Neuronal stem cell (in vitro differentiated cells): ENCODE measurements at regions not wholly inside any gene's neighbourhood (a gene's known extent, or its start where the extent isn't known, plus 50 kb on each side); places are given as distances from the start of the nearest gene placed in this dataset.
A peak's percentile ranks its signal among the peaks of the same experiment; 100 is the strongest.

Experiments used
- DNase-seq: peaks from one replicate; pipeline ENCODE4 v3.0.0-alpha.2; 2013; ENCODE audit warnings: low spot score
- H2AFZ ChIP-seq: one replicate; pipeline ENCODE4 v1.6.1; 2013; ENCODE audit warnings: mild to moderate bottlenecking, low read length, inconsistent platforms
- H2AK5ac ChIP-seq: 2 replicates; pipeline ENCODE4 v1.6.1; 2013; ENCODE audit warnings: low read depth, mild to moderate bottlenecking, inconsistent platforms, low read length, moderate library complexity, mixed read lengths
- H2BK120ac ChIP-seq: 2 replicates; pipeline ENCODE4 v1.6.1; 2013; ENCODE audit warnings: low read depth, mild to moderate bottlenecking, inconsistent platforms, low read length, moderate library complexity, mixed read lengths
- H2BK12ac ChIP-seq: one replicate; pipeline ENCODE4 v1.6.1; 2013; ENCODE audit warnings: low read length, inconsistent platforms
- H2BK15ac ChIP-seq: 2 replicates; pipeline ENCODE4 v1.6.1; 2013; ENCODE audit warnings: mild to moderate bottlenecking, low read length, inconsistent platforms, mixed read lengths
- H2BK5ac ChIP-seq: one replicate; pipeline ENCODE4 v1.6.1; 2013; ENCODE audit warnings: inconsistent platforms, mild to moderate bottlenecking, low read length, moderate library complexity
- H3K14ac ChIP-seq: one replicate; pipeline ENCODE4 v1.6.1; 2013; ENCODE audit warnings: low read length, inconsistent platforms
- H3K18ac ChIP-seq: 2 replicates; pipeline ENCODE4 v1.6.1; 2013; ENCODE audit warnings: low read length, inconsistent platforms
- H3K23ac ChIP-seq: 2 replicates; pipeline ENCODE4 v1.6.1; 2013; ENCODE audit warnings: low read depth, mild to moderate bottlenecking, mixed read lengths, low read length, inconsistent platforms; ENCODE audit not compliant: poor library complexity
- H3K27ac ChIP-seq: replicated peaks from 3 replicates; pipeline ENCODE4 v1.5.1; 2013; ENCODE audit warnings: low read length, inconsistent platforms
- H3K27me3 ChIP-seq, 3 experiments: 2 replicates each; pipeline ENCODE4 v1.6.1; 2013; ENCODE audit warnings: low read length in 3 of 3, mild to moderate bottlenecking in 2 of 3, inconsistent platforms in 1 of 3, low read depth in 1 of 3, mixed read lengths in 1 of 3, moderate library complexity in 1 of 3; ENCODE audit not compliant: control insufficient read depth in 3 of 3, insufficient read depth in 3 of 3
- H3K36me3 ChIP-seq, 2 donors: replicated peaks in 1 of 2; 2 replicates each; pipeline ENCODE4 v1.6.1; 2013; ENCODE audit warnings: low read length in 2 of 2; ENCODE audit not compliant: control insufficient read depth in 2 of 2, insufficient read depth in 2 of 2
- H3K4ac ChIP-seq: 2 replicates; pipeline ENCODE4 v1.6.1; 2013; ENCODE audit warnings: inconsistent platforms, mild to moderate bottlenecking, low read length, moderate library complexity
- H3K4me1 ChIP-seq, 2 donors: 1 replicate in 1 of 2; 2 replicates in 1 of 2; pipeline ENCODE4 v1.6.1; 2013; ENCODE audit warnings: low read length in 2 of 2, low read depth in 1 of 2; ENCODE audit not compliant: control insufficient read depth in 2 of 2, insufficient read depth in 1 of 2
- H3K4me2 ChIP-seq: one replicate; pipeline ENCODE4 v1.6.1; 2013; ENCODE audit warnings: mild to moderate bottlenecking, low read length, inconsistent platforms; ENCODE audit not compliant: insufficient read depth, poor library complexity, severe bottlenecking
- H3K4me3 ChIP-seq, 2 donors: 2 replicates each; pipeline ENCODE4 v1.5.1; 2013; ENCODE audit warnings: low read length in 2 of 2, mild to moderate bottlenecking in 2 of 2, inconsistent platforms in 1 of 2, moderate library complexity in 1 of 2
- H3K79me1 ChIP-seq: one replicate; pipeline ENCODE4 v1.6.1; 2013; ENCODE audit warnings: low read depth, mild to moderate bottlenecking, inconsistent platforms, low read length, moderate library complexity
- H3K9ac ChIP-seq: one replicate; pipeline ENCODE4 v1.6.1; 2013; ENCODE audit warnings: mild to moderate bottlenecking, low read depth, low read length, inconsistent platforms; ENCODE audit not compliant: poor library complexity
- H3K9me3 ChIP-seq, 2 donors: replicated peaks in 1 of 2; 2 replicates each; pipeline versions ENCODE3 to v1.6.1; 2013; ENCODE audit warnings: low read length in 2 of 2, mild to moderate bottlenecking in 2 of 2, inconsistent platforms in 1 of 2, low read depth in 1 of 2, mixed read lengths in 1 of 2, moderate library complexity in 1 of 2; ENCODE audit not compliant: control insufficient read depth in 2 of 2, insufficient read depth in 1 of 2
- H4K8ac ChIP-seq: one replicate; pipeline ENCODE4 v1.6.1; 2013; ENCODE audit warnings: low read depth, mild to moderate bottlenecking, inconsistent platforms, low read length, moderate library complexity
- H4K91ac ChIP-seq: one replicate; pipeline ENCODE4 v1.6.1; 2013; ENCODE audit warnings: low read length, low read depth, mild to moderate bottlenecking, inconsistent platforms; ENCODE audit not compliant: poor library complexity
- WGBS, 2 donors: extraction: QIAGEN DNeasy Blood & Tissue Kit; methylation state at CpG; one replicate each; pipeline ENCODE4 v1.1.7; 2013; ENCODE audit warnings: missing lambda C conversion rate in 2 of 2, mixed read lengths in 1 of 2; ENCODE audit not compliant: insufficient read length in 2 of 2, insufficient replicate concordance in 1 of 2; ENCODE audit errors: extremely low coverage in 2 of 2; 5-methylcytosine and 5-hydroxymethylcytosine counted together

- Histone ChIP-seq H2BK12ac (no peak overlapping the region), H3K27me3 (no peaks in the 10 kb centered on the region), H3K4me1 (peaks cover 10 to 11% of the 10 kb centered on the region in 2 donors), H3K9me3 (no peaks in the 10 kb centered on the region), H3K27ac (peak overlapping the region; percentile 78), H3K18ac (peak overlapping the region; percentile 73), H3K79me1 (no peaks in the 10 kb centered on the region), H2BK5ac (no peak overlapping the region), H3K36me3 (no peaks in the 10 kb centered on the region), H3K4me3 (no peak overlapping the region), H3K4ac (no peak overlapping the region), H2BK120ac (no peak overlapping the region), H2BK15ac (no peak overlapping the region), H2AK5ac (no peak overlapping the region), H3K23ac (no peak overlapping the region), H2AFZ (peak overlapping the region; percentile 13), H3K14ac (no peak overlapping the region), H3K9ac (no peak overlapping the region), H4K8ac (no peak overlapping the region), H4K91ac (no peak overlapping the region), H3K4me2 (no peak overlapping the region)
- DNase-seq = peak; percentile 52
- no CpG with 5 or more reads among the region's 12 CpGs for WGBS, 2 donors
Observed at GRCh38 chr21:38171723-38172344, 85.0 kb upstream of the KCNJ15 start.

GRCh38 chr21:38173276-38174035 lies 83.3 kb upstream of the KCNJ15 start:
- DNase-seq = no peak
- WGBS, 2 donors = no CpG with 5 or more reads among the region's 3 CpGs
- H3K27me3 ChIP-seq = no peaks in the 10 kb centered on the region

DNA sequence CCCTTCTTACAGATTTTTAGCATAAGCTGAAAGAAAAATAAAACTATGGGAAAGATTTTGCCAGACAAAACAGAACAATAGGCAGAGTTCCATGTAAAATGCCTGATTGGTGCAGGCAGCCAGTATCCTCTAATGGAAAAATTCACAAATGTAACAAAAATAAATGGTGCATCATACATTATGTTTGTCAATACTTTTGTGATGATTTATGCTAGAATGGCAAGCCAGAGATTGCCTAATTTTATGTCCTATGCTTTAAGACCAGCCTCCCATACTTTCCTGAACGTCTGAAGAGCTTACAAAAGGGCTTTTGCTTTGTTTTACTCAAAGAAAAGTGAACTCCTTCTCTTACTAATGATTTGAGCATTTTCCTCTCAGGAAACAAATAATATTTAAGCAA lies 81.5 kb upstream of the KCNJ15 start:
- H2BK12ac ChIP-seq = no peak overlapping the region
- H2BK120ac ChIP-seq = no peak overlapping the region
- DNase-seq = no peak
- H3K79me1 ChIP-seq = no peaks in the 10 kb centered on the region
- no peak overlapping the region for H2AK5ac ChIP-seq
- no peak overlapping the region for H2AFZ ChIP-seq
- no peaks in the 10 kb centered on the region for H3K27me3 ChIP-seq
- WGBS, 2 donors = no CpG with 5 or more reads among the region's 1 CpG
- no peak overlapping the region for H3K18ac ChIP-seq
- no peak overlapping the region for H3K4me2 ChIP-seq
- peaks cover 10% of the 10 kb centered on the region in 2 donors for H3K4me1 ChIP-seq
- peaks cover 0 to 2% of the 10 kb centered on the region in 2 donors for H3K9me3 ChIP-seq
- no peak overlapping the region for H3K23ac ChIP-seq
- H3K14ac ChIP-seq = no peak overlapping the region
- no peak overlapping the region for H2BK15ac ChIP-seq
- no peak overlapping the region for H4K8ac ChIP-seq
- H3K9ac ChIP-seq = no peak overlapping the region
- H3K4me3 ChIP-seq = no peak overlapping the region
- H3K27ac ChIP-seq = no peak overlapping the region
- no peaks in the 10 kb centered on the region for H3K36me3 ChIP-seq
- H4K91ac ChIP-seq = no peak overlapping the region
- no peak overlapping the region for H2BK5ac ChIP-seq
- H3K4ac ChIP-seq = no peak overlapping the region

More at GRCh38 chr21:38173276-38174035, 83.3 kb upstream of the KCNJ15 start:
- no peak overlapping the region for H4K8ac ChIP-seq
- no peak overlapping the region for H2BK12ac ChIP-seq
- H2BK15ac ChIP-seq = no peak overlapping the region
- H2BK5ac ChIP-seq = no peak overlapping the region
- H3K18ac ChIP-seq = no peak overlapping the region
- H3K9me3 ChIP-seq = no peaks in the 10 kb centered on the region
- no peak overlapping the region for H3K4me2 ChIP-seq
- no peaks in the 10 kb centered on the region for H3K79me1 ChIP-seq
- H3K9ac ChIP-seq = no peak overlapping the region
- peaks cover 10% of the 10 kb centered on the region in 2 donors for H3K4me1 ChIP-seq
- H3K36me3 ChIP-seq = no peaks in the 10 kb centered on the region
- H3K4ac ChIP-seq = no peak overlapping the region
- H2AFZ ChIP-seq = no peak overlapping the region
- H3K14ac ChIP-seq = no peak overlapping the region
- no peak overlapping the region for H3K23ac ChIP-seq
- H3K4me3 ChIP-seq = no peak overlapping the region
- no peak overlapping the region for H4K91ac ChIP-seq
- no peak overlapping the region for H2AK5ac ChIP-seq
- H2BK120ac ChIP-seq = no peak overlapping the region
- no peak overlapping the region for H3K27ac ChIP-seq

GRCh38 chr21:38177919-38178652 lies 78.7 kb upstream of the KCNJ15 start:
- H3K9ac ChIP-seq = no peak overlapping the region
- DNase-seq = no peak
- H3K14ac ChIP-seq = no peak overlapping the region
- H2BK12ac ChIP-seq = no peak overlapping the region
- H3K79me1 ChIP-seq = no peaks in the 10 kb centered on the region
- no peaks in the 10 kb centered on the region for H3K36me3 ChIP-seq
- H3K4ac ChIP-seq = no peak overlapping the region
- no peak overlapping the region for H3K4me2 ChIP-seq
- no CpG with 5 or more reads among the region's 5 CpGs for WGBS, 2 donors
- peaks cover 0 to 2% of the 10 kb centered on the region in 2 donors for H3K9me3 ChIP-seq
- H2BK15ac ChIP-seq = no peak overlapping the region
- H2BK5ac ChIP-seq = no peak overlapping the region
- no peak overlapping the region for H3K23ac ChIP-seq
- no peak overlapping the region for H2BK120ac ChIP-seq
- no peak overlapping the region for H2AK5ac ChIP-seq
- no peak overlapping the region for H4K91ac ChIP-seq
- H3K27me3 ChIP-seq = no peaks in the 10 kb centered on the region
- H3K4me1 ChIP-seq = peaks cover 0 to 4% of the 10 kb centered on the region in 2 donors
- no peak overlapping the region for H3K18ac ChIP-seq
- no peak overlapping the region for H4K8ac ChIP-seq
- H3K27ac ChIP-seq = no peak overlapping the region
- no peak overlapping the region for H3K4me3 ChIP-seq
- no peak overlapping the region for H2AFZ ChIP-seq
